ENCODE measurements at regions not wholly inside any gene's neighbourhood (a gene's known extent, or its start where the extent isn't known, plus 50 kb on each side); places are given as distances from the start of the nearest gene placed in this dataset.
A peak's percentile ranks its signal among the peaks of the same experiment; 100 is the strongest.

- no peak for DNase-seq
Observed at GRCh38 chr2:236317938-236318396, 53.8 kb upstream of the ASB18 start.

GRCh38 chr2:236318401-236318800, 54.2 kb upstream of the ASB18 start:
- no peak for DNase-seq

- DNase-seq: no peak
Observed at GRCh38 chr2:236319036-236319435, 54.8 kb upstream of the ASB18 start.

- no peak for DNase-seq
Observed at GRCh38 chr2:236321415-236321814, 57.2 kb upstream of the ASB18 start.

GRCh38 chr2:236333417-236334121, 69.4 kb upstream of the ASB18 start:
- DNase-seq: no peak

- no peak for DNase-seq
Observed at GRCh38 chr2:236334122-236334876, 70.1 kb upstream of the ASB18 start.

GRCh38 chr2:236335696-236336574, 71.7 kb upstream of the ASB18 start:
- no peak for DNase-seq

- DNase-seq: no peak
Observed at GRCh38 chr2:236336575-236337464, 72.6 kb upstream of the ASB18 start.

GRCh38 chr2:236337465-236338325, 73.5 kb upstream of the ASB18 start:
- no peak for DNase-seq

- DNase-seq: peak; percentile 73
Observed at GRCh38 chr2:236338495-236339184, 74.4 kb upstream of the ASB18 start.

GRCh38 chr2:236340251-236340650, 76.0 kb upstream of the ASB18 start:
- no peak for DNase-seq

- DNase-seq: peak; percentile 44
Observed at GRCh38 chr2:236341067-236341466, 76.9 kb upstream of the ASB18 start.

GRCh38 chr2:236341721-236342120, 77.5 kb upstream of the ASB18 start:
- peak; percentile 71 for DNase-seq

- no peak for DNase-seq
Observed at GRCh38 chr2:236342507-236342906, 78.3 kb upstream of the ASB18 start.

GRCh38 chr2:236342951-236343350, 78.7 kb upstream of the ASB18 start:
- DNase-seq: no peak

- peak; percentile 78 for DNase-seq
Observed at GRCh38 chr2:236343400-236344161, 79.4 kb upstream of the ASB18 start.

GRCh38 chr2:236344446-236344845, 80.2 kb upstream of the ASB18 start:
- DNase-seq: no peak

GRCh38 chr2:236345081-236345714, 81.0 kb upstream of the ASB18 start:
- DNase-seq: no peak

GRCh38 chr2:236346366-236346765, 82.2 kb upstream of the ASB18 start:
- no peak for DNase-seq
